ENCODE measurements at regions not wholly inside any gene's neighbourhood (a gene's known extent, or its start where the extent isn't known, plus 50 kb on each side); places are given as distances from the start of the nearest gene placed in this dataset.
A peak's percentile ranks its signal among the peaks of the same experiment; 100 is the strongest.

- Mint-ChIP-seq H3K36me3 (no peaks in the 10 kb centered on the region), H3K27ac (no peak overlapping the region), H3K4me1 (peaks cover 7 to 18% of the 10 kb centered on the region in 2 donors), H3K27me3 (ENCODE audit: low read depth in 2 of 2) (peaks cover 0 to 3% of the 10 kb centered on the region in 2 donors), H3K9me3 (no peaks in the 10 kb centered on the region), H3K4me3 (no peak overlapping the region)
- no peak overlapping the region for H3K27ac ChIP-seq (ENCODE audit: low read length)
- no peak for ATAC-seq
- intact Hi-C loops (cut with micrococcal nuclease) = no loop called here
- H3K4me3 ChIP-seq (ENCODE audit: low read length) = no peak overlapping the region
- DNase-seq = no peak
- H3K27me3 ChIP-seq (ENCODE audit: control insufficient read depth, insufficient read depth, low read length) = no peaks in the 10 kb centered on the region
- H3K9me3 ChIP-seq (ENCODE audit: control insufficient read depth, insufficient read depth, low read length) = no peaks in the 10 kb centered on the region
- H3K36me3 ChIP-seq (ENCODE audit: control insufficient read depth, insufficient read depth, low read length) = no peaks in the 10 kb centered on the region
- TF ChIP-seq, protein P1, sequence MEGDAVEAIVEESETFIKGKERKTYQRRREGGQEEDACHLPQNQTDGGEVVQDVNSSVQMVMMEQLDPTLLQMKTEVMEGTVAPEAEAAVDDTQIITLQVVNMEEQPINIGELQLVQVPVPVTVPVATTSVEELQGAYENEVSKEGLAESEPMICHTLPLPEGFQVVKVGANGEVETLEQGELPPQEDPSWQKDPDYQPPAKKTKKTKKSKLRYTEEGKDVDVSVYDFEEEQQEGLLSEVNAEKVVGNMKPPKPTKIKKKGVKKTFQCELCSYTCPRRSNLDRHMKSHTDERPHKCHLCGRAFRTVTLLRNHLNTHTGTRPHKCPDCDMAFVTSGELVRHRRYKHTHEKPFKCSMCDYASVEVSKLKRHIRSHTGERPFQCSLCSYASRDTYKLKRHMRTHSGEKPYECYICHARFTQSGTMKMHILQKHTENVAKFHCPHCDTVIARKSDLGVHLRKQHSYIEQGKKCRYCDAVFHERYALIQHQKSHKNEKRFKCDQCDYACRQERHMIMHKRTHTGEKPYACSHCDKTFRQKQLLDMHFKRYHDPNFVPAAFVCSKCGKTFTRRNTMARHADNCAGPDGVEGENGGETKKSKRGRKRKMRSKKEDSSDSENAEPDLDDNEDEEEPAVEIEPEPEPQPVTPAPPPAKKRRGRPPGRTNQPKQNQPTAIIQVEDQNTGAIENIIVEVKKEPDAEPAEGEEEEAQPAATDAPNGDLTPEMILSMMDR (IDR thresholded peaks at IDR 0.05) = no peak
- H3K4me1 ChIP-seq (ENCODE audit: control insufficient read depth, insufficient read depth, low read length) = peaks cover 3% of the 10 kb centered on the region
- WGBS (ENCODE audit: insufficient coverage) = 100% methylated on average over 2 of the region's 2 CpGs
These were observed 375.7 kb upstream of the B3GALT2 start for GRCh38 chr1:193562121-193562520.

DNA sequence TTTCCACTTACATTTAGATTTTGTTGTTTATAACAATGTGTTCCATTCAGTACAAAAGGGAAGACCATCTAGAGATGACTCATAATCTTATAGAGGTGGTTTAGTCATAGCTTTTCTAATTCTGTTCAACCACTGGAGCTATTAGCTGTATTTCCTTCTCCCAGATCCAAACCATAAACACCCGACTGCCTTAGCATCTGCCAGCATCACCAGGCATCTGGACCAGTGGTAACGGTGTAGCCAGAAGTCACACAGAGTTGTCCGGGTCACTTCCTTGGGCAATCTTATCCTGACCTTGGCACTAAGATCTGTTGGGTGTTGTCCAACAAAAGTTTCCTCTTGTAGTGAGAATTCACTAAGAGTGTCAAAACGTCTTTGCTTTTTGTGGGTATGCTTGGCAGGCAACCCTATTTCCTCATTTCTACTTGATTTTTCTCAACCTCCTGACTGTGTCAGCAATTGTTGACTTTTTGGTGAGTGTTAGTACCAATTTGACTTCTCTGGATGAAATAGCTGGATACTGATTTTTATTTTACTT is 372.1 kb upstream of the B3GALT2 start:
- ATAC-seq (peak; percentile 24 to 54 (median 24)), DNase-seq (peak in 1 of 2 donors; percentile 16)
- Histone ChIP-seq H3K27me3 (ENCODE audit: control insufficient read depth, insufficient read depth, low read length) (no peaks in the 10 kb centered on the region), H3K27ac (ENCODE audit: low read length) (peak overlapping the region; percentile 49), H3K4me3 (ENCODE audit: low read length) (no peak overlapping the region), H3K9me3 (ENCODE audit: control insufficient read depth, insufficient read depth, low read length) (no peaks in the 10 kb centered on the region), H3K36me3 (ENCODE audit: control insufficient read depth, insufficient read depth, low read length) (no peaks in the 10 kb centered on the region), H3K4me1 (ENCODE audit: control insufficient read depth, insufficient read depth, low read length) (peaks cover 3% of the 10 kb centered on the region)
- TF ChIP-seq, protein P1 (IDR thresholded peaks at IDR 0.05) = no peak
- peak overlapping the region; percentile 30 to 70 for H3K27ac Mint-ChIP-seq
- H3K27me3 Mint-ChIP-seq (ENCODE audit: low read depth in 2 of 2) = no peaks in the 10 kb centered on the region
- no peaks in the 10 kb centered on the region for H3K9me3 Mint-ChIP-seq
- H3K36me3 Mint-ChIP-seq = no peaks in the 10 kb centered on the region
- intact Hi-C loops (cut with micrococcal nuclease) = no loop called here
- no peak overlapping the region for H3K4me3 Mint-ChIP-seq
- peaks cover 7 to 18% of the 10 kb centered on the region in 2 donors for H3K4me1 Mint-ChIP-seq
- whole genome bisulfite sequencing (ENCODE audit: insufficient coverage) = 8% methylated on average over 4 of the region's 4 CpGs

- no peak overlapping the region for H3K4me3 Mint-ChIP-seq
- TF ChIP-seq, protein P1 (IDR thresholded peaks at IDR 0.05) = no peak
- H3K9me3 Mint-ChIP-seq = no peaks in the 10 kb centered on the region
- ATAC-seq (no peak), DNase-seq (no peak)
- no peaks in the 10 kb centered on the region for H3K9me3 ChIP-seq (ENCODE audit: control insufficient read depth, insufficient read depth, low read length)
- intact Hi-C loops (cut with micrococcal nuclease) = no loop called here
- H3K27me3 Mint-ChIP-seq (ENCODE audit: low read depth in 2 of 2) = no peaks in the 10 kb centered on the region
- no peak overlapping the region for H3K4me3 ChIP-seq (ENCODE audit: low read length)
- WGBS (ENCODE audit: insufficient coverage) = 95% methylated on average over 3 of the region's 4 CpGs
- H3K4me1 ChIP-seq (ENCODE audit: control insufficient read depth, insufficient read depth, low read length) = peaks cover 3% of the 10 kb centered on the region
- no peaks in the 10 kb centered on the region for H3K27me3 ChIP-seq (ENCODE audit: control insufficient read depth, insufficient read depth, low read length)
- H3K27ac ChIP-seq (ENCODE audit: low read length) = no peak overlapping the region
- no peaks in the 10 kb centered on the region for H3K36me3 ChIP-seq (ENCODE audit: control insufficient read depth, insufficient read depth, low read length)
- peaks cover 7 to 18% of the 10 kb centered on the region in 2 donors for H3K4me1 Mint-ChIP-seq
- H3K27ac Mint-ChIP-seq = no peak overlapping the region
- no peaks in the 10 kb centered on the region for H3K36me3 Mint-ChIP-seq
These were observed 369.4 kb upstream of the B3GALT2 start for GRCh38 chr1:193555662-193556441.

Measured in natural killer cell (primary cell).